Bronchial epithelial cell (primary cell): ENCODE measurements at regions not wholly inside any gene's neighbourhood (a gene's known extent, or its start where the extent isn't known, plus 50 kb on each side); places are given as distances from the start of the nearest gene placed in this dataset.

Experiments used
- DNase-seq: peaks from one replicate; pipeline ENCODE4 v3.0.0-alpha.2; 2010; ENCODE audit warnings: low read depth
- FAIRE-seq: peaks from 2 replicates; lab custom pipeline; 2011; peaks lifted over from hg19 to GRCh38; lab: Jason Lieb, UNC
- H3K27me3 ChIP-seq: 2 replicates; pipeline ENCODE4 v1.5.1; 2011; ENCODE audit warnings: low read length; ENCODE audit not compliant: control insufficient read depth, insufficient read depth
- H3K36me3 ChIP-seq: 2 replicates; pipeline ENCODE4 v1.5.1; 2011; ENCODE audit warnings: low read length; ENCODE audit not compliant: control insufficient read depth, insufficient read depth
- H3K4me3 ChIP-seq: 2 replicates; pipeline ENCODE4 v1.5.1; 2011; ENCODE audit warnings: mild to moderate bottlenecking, low read depth, low read length, control low read depth
- CTCF ChIP-seq: IDR thresholded peaks from 2 replicates; pipeline ENCODE4 v1.5.1; 2011; ENCODE audit warnings: mild to moderate bottlenecking, moderate library complexity, low read length, control low read depth, inconsistent platforms; ENCODE audit not compliant: insufficient read depth, severe bottlenecking

DNA sequence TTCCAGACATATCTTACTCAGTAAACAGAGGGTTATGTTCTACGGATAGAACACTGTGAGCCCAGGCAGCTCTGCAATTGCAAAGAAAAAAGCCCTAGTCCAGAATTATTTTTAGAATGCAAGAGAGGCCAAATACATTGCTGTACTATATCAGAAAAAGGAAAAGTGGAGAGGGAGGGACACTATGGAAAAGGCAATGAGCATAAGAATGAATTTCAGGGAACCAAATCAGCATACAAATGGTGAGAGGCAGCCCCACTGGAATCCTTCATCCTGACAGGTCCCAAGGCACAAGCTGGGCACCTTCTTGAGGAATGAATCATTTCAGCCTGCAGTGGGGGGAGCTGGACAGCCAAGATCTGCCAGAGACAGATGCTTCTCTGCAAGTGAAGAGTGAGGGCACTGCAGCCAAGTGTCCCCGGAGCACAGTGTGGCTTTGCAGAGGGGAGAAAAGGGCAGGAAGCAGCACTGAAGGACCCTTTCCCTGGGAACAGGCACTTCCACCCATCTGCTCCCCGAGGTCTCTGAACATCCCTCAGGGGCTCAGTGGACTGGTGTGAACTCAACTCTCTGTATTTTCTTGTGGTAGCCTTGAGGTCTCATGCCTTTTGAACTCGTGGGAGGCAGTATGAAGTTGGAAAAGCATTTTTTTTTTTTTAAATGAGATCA lies 115.6 kb downstream of the XCL2 start:
- Histone ChIP-seq H3K27me3 (peaks cover under 1% of the 10 kb centered on the region), H3K4me3 (no peak overlapping the region), H3K36me3 (no peaks in the 10 kb centered on the region)
- FAIRE-seq (no peak), DNase-seq (no peak)
- TF ChIP-seq CTCF: no peak

GRCh38 chr1:168427051-168427450 lies 116.7 kb downstream of the XCL2 start:
- TF ChIP-seq CTCF: no peak
- peaks cover 1% of the 10 kb centered on the region for H3K27me3 ChIP-seq
- H3K36me3 ChIP-seq: no peaks in the 10 kb centered on the region
- DNase-seq (no peak), FAIRE-seq (no peak)
- H3K4me3 ChIP-seq: no peak overlapping the region

DNA sequence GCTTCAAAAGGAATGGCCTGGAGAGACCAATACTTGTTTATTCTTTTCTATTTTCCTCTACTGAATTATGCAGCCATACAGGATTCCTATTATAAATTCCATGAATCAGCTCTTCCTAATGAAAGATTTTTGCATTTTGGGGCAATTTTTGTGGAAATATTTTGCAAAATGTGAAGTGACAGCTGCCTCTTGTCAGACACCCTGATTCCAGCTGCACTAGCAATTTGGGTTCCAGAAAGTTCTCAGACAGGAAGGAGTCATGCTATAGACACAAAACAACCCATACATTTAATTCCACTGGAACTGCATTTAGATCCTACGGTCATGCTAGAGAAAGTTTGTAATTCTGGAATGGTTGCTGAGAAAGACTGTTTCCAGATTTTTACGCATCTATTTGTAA lies 119.5 kb downstream of the XCL2 start:
- no peak for TF ChIP-seq CTCF
- Histone ChIP-seq H3K36me3 (no peaks in the 10 kb centered on the region), H3K27me3 (peaks cover 1% of the 10 kb centered on the region), H3K4me3 (no peak overlapping the region)
- DNase-seq (no peak), FAIRE-seq (no peak)

DNA sequence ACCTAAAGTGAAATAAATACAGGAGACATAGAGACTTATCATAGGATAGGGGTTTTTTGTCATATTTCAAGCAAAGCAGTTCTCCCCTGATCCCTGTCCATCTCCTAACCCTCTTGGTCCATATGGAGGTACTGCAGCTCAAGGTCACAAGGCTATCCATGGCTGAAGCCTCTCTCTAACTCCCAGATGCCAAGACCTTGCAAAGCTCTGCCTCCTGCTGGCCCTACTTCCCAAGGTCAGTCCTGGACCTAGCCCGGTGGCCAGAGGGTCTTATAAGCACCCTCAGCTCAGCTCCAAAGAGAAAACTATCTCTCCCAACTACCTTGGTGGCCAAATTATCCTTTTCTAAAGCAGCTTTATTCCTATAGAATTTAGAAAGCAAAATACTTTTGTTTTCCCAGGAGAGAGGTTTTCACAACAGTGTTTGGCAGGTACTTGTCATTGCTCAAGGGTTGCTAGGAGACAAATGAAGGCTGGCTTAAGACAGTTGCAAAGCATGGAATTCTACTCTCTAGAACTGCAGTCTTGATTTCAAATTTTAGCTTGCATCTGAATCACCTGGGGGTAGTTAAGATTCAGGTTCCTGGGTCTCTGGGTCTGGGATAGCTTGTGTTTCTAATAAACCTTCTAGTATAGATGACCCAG lies 121.5 kb downstream of the XCL2 start:
- DNase-seq: no peak

GRCh38 chr1:168421399-168422004 lies 122.3 kb downstream of the XCL2 start:
- DNase-seq (no peak), FAIRE-seq (no peak)
- H3K36me3 ChIP-seq: no peaks in the 10 kb centered on the region
- H3K27me3 ChIP-seq: peaks cover 1% of the 10 kb centered on the region
- no peak overlapping the region for H3K4me3 ChIP-seq
- TF ChIP-seq CTCF: no peak

More for the DNA sequence above, 121.5 kb downstream of the XCL2 start:
- Histone ChIP-seq H3K27me3 (peaks cover 1% of the 10 kb centered on the region), H3K36me3 (no peaks in the 10 kb centered on the region), H3K4me3 (no peak overlapping the region)
- no peak for FAIRE-seq
- no peak for TF ChIP-seq CTCF
